ENCODE measurements at regions not wholly inside any gene's neighbourhood (a gene's known extent, or its start where the extent isn't known, plus 50 kb on each side); places are given as distances from the start of the nearest gene placed in this dataset.
"Not testable (repeated sequence)": the region's sequence is repeated elsewhere in the genome, so short reads cannot be mapped to it uniquely, and the experiment has no call there.

- TF ChIP-seq CTCF (IDR thresholded peaks at IDR 0.05): no peak
Observed at GRCh38 chr3:43236008-43236407, 50.3 kb upstream of the SNRK start.

GRCh38 chr3:43233062-43233461 lies 53.3 kb upstream of the SNRK start:
- no peak for DNase-seq (ENCODE audit: low spot score)
- H3K27ac ChIP-seq: no peak overlapping the region

More at GRCh38 chr3:43236008-43236407, 50.3 kb upstream of the SNRK start:
- DNase-seq (ENCODE audit: low spot score): no peak
- no peak overlapping the region for H3K4me3 ChIP-seq
- H3K9me3 ChIP-seq: no peaks in the 10 kb centered on the region
- no peaks in the 10 kb centered on the region for H3K27me3 ChIP-seq
- no peaks in the 10 kb centered on the region for H3K4me1 ChIP-seq
- no peak overlapping the region for H3K27ac ChIP-seq
- H3K36me3 ChIP-seq: no peaks in the 10 kb centered on the region

GRCh38 chr3:43231276-43232000 lies 54.9 kb upstream of the SNRK start:
- no peak overlapping the region for H3K27ac ChIP-seq
- no peak for TF ChIP-seq CTCF (IDR thresholded peaks at IDR 0.05)
- no peaks in the 10 kb centered on the region for H3K36me3 ChIP-seq
- no peaks in the 10 kb centered on the region for H3K27me3 ChIP-seq
- H3K4me1 ChIP-seq: no peaks in the 10 kb centered on the region
- no peak for DNase-seq (ENCODE audit: low spot score)
- H3K9me3 ChIP-seq: peaks cover 0 to 20% of the 10 kb centered on the region in 2 donors
- H3K4me3 ChIP-seq: no peak overlapping the region

More at GRCh38 chr3:43233062-43233461, 53.3 kb upstream of the SNRK start:
- H3K9me3 ChIP-seq: peaks cover 0 to 9% of the 10 kb centered on the region in 2 donors
- H3K4me3 ChIP-seq: no peak overlapping the region
- H3K36me3 ChIP-seq: no peaks in the 10 kb centered on the region
- no peaks in the 10 kb centered on the region for H3K27me3 ChIP-seq
- no peak for TF ChIP-seq CTCF (IDR thresholded peaks at IDR 0.05)
- no peaks in the 10 kb centered on the region for H3K4me1 ChIP-seq

- not testable (repeated sequence) for H3K36me3 ChIP-seq; H3K27me3 ChIP-seq; H3K4me3 ChIP-seq; H3K27ac ChIP-seq; DNase-seq (ENCODE audit: low spot score); H3K4me1 ChIP-seq
- H3K9me3 ChIP-seq: peaks cover 0 to 20% of the 10 kb centered on the region in 2 donors
Observed at GRCh38 chr3:43229865-43230264, 56.5 kb upstream of the SNRK start.

- not testable (repeated sequence) for H3K27ac ChIP-seq; H3K27me3 ChIP-seq; H3K36me3 ChIP-seq; H3K4me3 ChIP-seq; H3K4me1 ChIP-seq; DNase-seq (ENCODE audit: low spot score)
- H3K9me3 ChIP-seq: peaks cover 0 to 30% of the 10 kb centered on the region in 2 donors
Observed at GRCh38 chr3:43227685-43228084, 58.7 kb upstream of the SNRK start.

- Histone ChIP-seq H3K27me3 (no peaks in the 10 kb centered on the region), H3K9me3 (peaks cover 0 to 31% of the 10 kb centered on the region in 2 donors), H3K4me3 (no peak overlapping the region), H3K27ac (no peak overlapping the region), H3K4me1 (no peaks in the 10 kb centered on the region), H3K36me3 (no peaks in the 10 kb centered on the region)
- no peak for DNase-seq (ENCODE audit: low spot score)
- TF ChIP-seq CTCF (IDR thresholded peaks at IDR 0.05): no peak
Observed at GRCh38 chr3:43224405-43225073, 61.8 kb upstream of the SNRK start.

All from right atrium auricular region (tissue), 2 donors.